A549 (cell line): ENCODE measurements at regions not wholly inside any gene's neighbourhood (a gene's known extent, or its start where the extent isn't known, plus 50 kb on each side); places are given as distances from the start of the nearest gene placed in this dataset.

Source experiments
- ATAC-seq, 2 experiments: fragments of 200-7000 bp in 1 of 2; fragments of >200 bp in 1 of 2; cut with Nextera tagmentation in 1 of 2; cut with Tn5 transposase in 1 of 2; 3 replicates each; pipeline versions ENCODE4 v1.8.0 to v1.9.1; 2018 to 2020; ENCODE audit warnings: mild to moderate bottlenecking in 1 of 2, moderate library complexity in 1 of 2
- CTCF ChIA-PET: fragments of 300-600 bp; sonication (Branson Sonifier 250); formaldehyde crosslinking; extraction: SDS; loops from one replicate; lab custom pipeline; 2021; ENCODE audit warnings: antibody characterized with exemption, inconsistent platforms; lab: Yijun Ruan, JAX
- POLR2A ChIA-PET: fragments of 350-600 bp; formaldehyde crosslinking; extraction: SDS; loops from one replicate; lab custom pipeline; 2021; ENCODE audit warnings: antibody characterized with exemption, inconsistent platforms; lab: Yijun Ruan, JAX
- DNase-seq, 2 experiments: peaks; one replicate each; pipeline versions ENCODE4 v3.0.0 to v3.0.0-alpha.2; 2011 to 2016; ENCODE audit warnings: low read depth in 1 of 2, low spot score in 1 of 2
- FAIRE-seq: peaks from 2 replicates; lab custom pipeline; 2011; peaks lifted over from hg19 to GRCh38; lab: Jason Lieb, UNC
- H3K27ac ChIP-seq, 2 experiments: fragments of >200 bp; sonication (Bioruptor Twin); formaldehyde crosslinking; 3 replicates each; pipeline ENCODE4 v1.5.1; 2016 to 2017
- H3K4me1 ChIP-seq: fragments of >200 bp; sonication (Bioruptor Twin); formaldehyde crosslinking; 3 replicates; pipeline ENCODE4 v1.6.1; 2016
- H3K4me2 ChIP-seq: fragments of >200 bp; sonication (Bioruptor Twin); formaldehyde crosslinking; 3 replicates; pipeline ENCODE4 v1.6.1; 2016
- H3K4me3 ChIP-seq: fragments of >200 bp; sonication (Bioruptor Twin); formaldehyde crosslinking; 3 replicates; pipeline ENCODE4 v1.5.1; 2016
- H3K9me3 ChIP-seq: fragments of >200 bp; sonication (Bioruptor Twin); formaldehyde crosslinking; 3 replicates; pipeline ENCODE4 v1.6.1; 2016
- ATOH8 ChIP-seq: fragments of 250-450 bp; sonication (Bioruptor Pico); IDR thresholded peaks from 2 replicates; pipeline ENCODE4 v1.5.0; 2020; ENCODE audit warnings: low read depth, mild to moderate bottlenecking, moderate library complexity
- CBX2 ChIP-seq: fragments of 200-600 bp; sonication (generic); IDR thresholded peaks from 2 replicates; pipeline ENCODE4 v1.6.1; 2016; ENCODE audit warnings: low read depth, mild to moderate bottlenecking, borderline replicate concordance
- CBX8 ChIP-seq: fragments of 200-600 bp; sonication (generic); IDR thresholded peaks from 2 replicates; pipeline ENCODE4 v1.6.1; 2016
- CHD2 ChIP-seq: fragments of 150-350 bp; IDR thresholded peaks from 2 replicates; pipeline ENCODE4 v1.6.1; 2014; ENCODE audit warnings: low read length; ENCODE audit not compliant: partially characterized antibody
- CHD4 ChIP-seq: fragments of 200-600 bp; sonication (generic); IDR thresholded peaks from 2 replicates; pipeline ENCODE4 v1.6.1; 2016; ENCODE audit warnings: antibody characterized with exemption, mild to moderate bottlenecking, borderline replicate concordance
- E2F6 ChIP-seq: IDR thresholded peaks from 2 replicates; pipeline ENCODE4 v1.6.1; 2012; ENCODE audit warnings: low read depth, borderline replicate concordance
- EHMT2 ChIP-seq: fragments of 200-600 bp; sonication (generic); IDR thresholded peaks from 2 replicates; pipeline ENCODE4 v1.6.1; 2016; ENCODE audit warnings: antibody characterized with exemption, low read depth, mild to moderate bottlenecking, moderate library complexity
- ELK1 ChIP-seq: fragments of 150-350 bp; IDR thresholded peaks from 2 replicates; pipeline ENCODE4 v1.6.1; 2014; ENCODE audit warnings: low read depth, mild to moderate bottlenecking, low read length
- EP300 ChIP-seq, 2 experiments: fragments of >200 bp; sonication (Bioruptor Twin); formaldehyde crosslinking; IDR thresholded peaks; 2 replicates in 1 of 2; 3 replicates in 1 of 2; pipeline ENCODE4 v1.6.1; 2016 to 2017
- ESRRA ChIP-seq: fragments of 150-350 bp; IDR thresholded peaks from 2 replicates; pipeline ENCODE4 v1.6.1; 2014; ENCODE audit warnings: mild to moderate bottlenecking, low read length, borderline replicate concordance
- FOSL2 ChIP-seq, 2 experiments: fragments of 450-650 bp in 1 of 2; fragments of >200 bp in 1 of 2; sonication (Bioruptor Twin) in 1 of 2; formaldehyde crosslinking; IDR thresholded peaks; 2 replicates each; pipeline versions ENCODE4 v1.5.0 to v1.6.1; 2016 to 2020; ENCODE audit warnings: mild to moderate bottlenecking in 1 of 2, moderate library complexity in 1 of 2
- GATA3 ChIP-seq: IDR thresholded peaks from 2 replicates; pipeline ENCODE4 v1.6.1; 2012; ENCODE audit warnings: borderline replicate concordance
- HOXB5 ChIP-seq: fragments of 250-450 bp; sonication (Bioruptor Pico); IDR thresholded peaks from 2 replicates; pipeline ENCODE4 v1.5.0; 2020; ENCODE audit warnings: mild to moderate bottlenecking, moderate library complexity
- JUN ChIP-seq, 2 experiments: fragments of >200 bp; sonication (Bioruptor Twin); formaldehyde crosslinking; IDR thresholded peaks; 2 replicates in 1 of 2; 3 replicates in 1 of 2; pipeline ENCODE4 v1.6.1; 2016 to 2017
- MAZ ChIP-seq: fragments of 150-350 bp; IDR thresholded peaks from 2 replicates; pipeline ENCODE4 v1.6.1; 2014; ENCODE audit warnings: antibody characterized with exemption, low read depth, low read length, borderline replicate concordance
- NFE2L2 ChIP-seq: fragments of 150-350 bp; conservative IDR thresholded peaks from 2 replicates; pipeline ENCODE4 v1.6.1; 2014; ENCODE audit warnings: low read length
- NR3C1 ChIP-seq: fragments of >200 bp; sonication (Bioruptor Twin); formaldehyde crosslinking; IDR thresholded peaks from 3 replicates; pipeline ENCODE4 v1.6.1; 2017
- POLR2A ChIP-seq: IDR thresholded peaks from 2 replicates; pipeline ENCODE4 v1.6.1; 2012; ENCODE audit warnings: mild to moderate bottlenecking, low read length
- RARB ChIP-seq: fragments of 250-450 bp; sonication (Bioruptor Pico); IDR thresholded peaks from 2 replicates; pipeline ENCODE4 v1.8.0; 2021; ENCODE audit warnings: mild to moderate bottlenecking, moderate library complexity
- RCOR1 ChIP-seq: fragments of 150-350 bp; IDR thresholded peaks from 2 replicates; pipeline ENCODE4 v1.6.1; 2014; ENCODE audit warnings: antibody characterized with exemption, low read length, low read depth
- REST ChIP-seq: fragments of 200-600 bp; sonication (generic); IDR thresholded peaks from 2 replicates; pipeline ENCODE4 v1.6.1; 2016; ENCODE audit warnings: antibody characterized with exemption, mild to moderate bottlenecking, moderate library complexity
- RFX5 ChIP-seq: fragments of 450-650 bp; IDR thresholded peaks from 2 replicates; pipeline ENCODE4 v1.7.1; 2014; ENCODE audit warnings: antibody characterized with exemption, mild to moderate bottlenecking, moderate library complexity
- TFCP2L1 ChIP-seq: fragments of 250-450 bp; sonication (Bioruptor Pico); IDR thresholded peaks from 2 replicates; pipeline ENCODE4 v1.5.0; 2021; ENCODE audit warnings: mild to moderate bottlenecking
- ZC3H11A ChIP-seq: fragments of 450-650 bp; IDR thresholded peaks from 2 replicates; pipeline ENCODE4 v1.6.1; 2014; ENCODE audit warnings: antibody characterized with exemption, mild to moderate bottlenecking
- WGBS: methylation state at CpG from one replicate; pipeline ENCODE4 v1.1.6; 2017; ENCODE audit errors: missing lambda C conversion rate; 5-methylcytosine and 5-hydroxymethylcytosine counted together
- TF ChIP-seq, protein P1 (sequence below): IDR thresholded peaks from 2 replicates; pipeline ENCODE4 v1.6.1; 2012
- TF ChIP-seq, protein P2 (sequence below): fragments of 450-650 bp; IDR thresholded peaks from 2 replicates; pipeline ENCODE4 v1.6.1; 2014; ENCODE audit warnings: antibody characterized with exemption

DNA sequence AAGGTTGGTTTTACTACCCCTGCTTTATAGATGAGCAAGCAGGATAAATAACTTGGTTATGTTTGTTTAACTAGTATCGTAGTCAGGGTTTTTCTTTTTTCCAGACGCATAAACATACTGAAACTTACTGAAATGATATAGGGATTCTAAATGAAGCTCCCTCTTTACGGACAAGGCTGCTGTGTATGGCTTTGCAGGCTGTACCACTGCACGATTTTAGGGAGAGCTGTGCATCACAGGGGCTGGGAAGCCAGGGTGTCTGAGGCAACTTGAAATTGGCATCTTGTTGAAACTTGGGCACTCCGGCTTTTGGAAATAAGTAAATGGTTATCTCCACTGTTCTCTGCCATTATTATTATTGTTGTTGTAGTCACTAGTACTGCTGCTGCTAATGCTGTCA, 218.1 kb upstream of the CDH8 start:
- Histone ChIP-seq H3K27ac (no peak overlapping the region), H3K4me1 (no peaks in the 10 kb centered on the region), H3K4me3 (no peak overlapping the region), H3K4me2 (no peak overlapping the region), H3K9me3 (no peaks in the 10 kb centered on the region)
- WGBS = 29% methylated on average over 5 of the region's 5 CpGs
- no peak for TF ChIP-seq EHMT2
- TF ChIP-seq ZC3H11A = no peak
- TF ChIP-seq MAZ = no peak
- TF ChIP-seq E2F6 = no peak
- TF ChIP-seq HOXB5 (CRISPR knock-in tag) = no peak
- no peak for TF ChIP-seq ESRRA
- no peak for TF ChIP-seq EP300 (IDR thresholded peaks at IDR 0.05)
- no peak for TF ChIP-seq CBX8
- no peak for TF ChIP-seq CBX2
- no peak for TF ChIP-seq RARB (CRISPR knock-in tag)
- TF ChIP-seq FOSL2 (IDR thresholded peaks at IDR 0.05) = no peak
- TF ChIP-seq FOSL2 (CRISPR knock-in tag; IDR thresholded peaks at IDR 0.05) = no peak
- TF ChIP-seq TFCP2L1 = no peak
- TF ChIP-seq RCOR1 = no peak
- TF ChIP-seq ELK1 = no peak
- TF ChIP-seq, protein P1, sequence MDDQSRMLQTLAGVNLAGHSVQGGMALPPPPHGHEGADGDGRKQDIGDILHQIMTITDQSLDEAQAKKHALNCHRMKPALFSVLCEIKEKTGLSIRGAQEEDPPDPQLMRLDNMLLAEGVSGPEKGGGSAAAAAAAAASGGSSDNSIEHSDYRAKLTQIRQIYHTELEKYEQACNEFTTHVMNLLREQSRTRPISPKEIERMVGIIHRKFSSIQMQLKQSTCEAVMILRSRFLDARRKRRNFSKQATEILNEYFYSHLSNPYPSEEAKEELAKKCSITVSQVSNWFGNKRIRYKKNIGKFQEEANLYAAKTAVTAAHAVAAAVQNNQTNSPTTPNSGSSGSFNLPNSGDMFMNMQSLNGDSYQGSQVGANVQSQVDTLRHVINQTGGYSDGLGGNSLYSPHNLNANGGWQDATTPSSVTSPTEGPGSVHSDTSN = no peak
- TF ChIP-seq POLR2A = no peak
- CTCF ChIA-PET = no interaction called here
- FAIRE-seq (no peak), ATAC-seq (no peak), DNase-seq (no peak)
- POLR2A ChIA-PET = no interaction called here

- ATAC-seq (no peak), FAIRE-seq (no peak), DNase-seq (no peak)
- no peaks in the 10 kb centered on the region for H3K9me3 ChIP-seq
- H3K4me1 ChIP-seq = no peaks in the 10 kb centered on the region
- no peak overlapping the region for H3K4me2 ChIP-seq
- WGBS = 52% methylated on average over 3 of the region's 3 CpGs
- no peak overlapping the region for H3K4me3 ChIP-seq
- CTCF ChIA-PET = no interaction called here
- H3K27ac ChIP-seq = no peak overlapping the region
- POLR2A ChIA-PET = no interaction called here
- TF ChIP-seq RFX5 = no peak
- no peak for TF ChIP-seq EP300 (IDR thresholded peaks at IDR 0.05)
- TF ChIP-seq MAZ = no peak
- TF ChIP-seq JUN (IDR thresholded peaks at IDR 0.05) = no peak
- TF ChIP-seq REST = no peak
- no peak for TF ChIP-seq GATA3
- TF ChIP-seq CHD4 = no peak
- no peak for TF ChIP-seq ELK1
- no peak for TF ChIP-seq CHD2
- TF ChIP-seq RCOR1 = no peak
- TF ChIP-seq, protein P2, sequence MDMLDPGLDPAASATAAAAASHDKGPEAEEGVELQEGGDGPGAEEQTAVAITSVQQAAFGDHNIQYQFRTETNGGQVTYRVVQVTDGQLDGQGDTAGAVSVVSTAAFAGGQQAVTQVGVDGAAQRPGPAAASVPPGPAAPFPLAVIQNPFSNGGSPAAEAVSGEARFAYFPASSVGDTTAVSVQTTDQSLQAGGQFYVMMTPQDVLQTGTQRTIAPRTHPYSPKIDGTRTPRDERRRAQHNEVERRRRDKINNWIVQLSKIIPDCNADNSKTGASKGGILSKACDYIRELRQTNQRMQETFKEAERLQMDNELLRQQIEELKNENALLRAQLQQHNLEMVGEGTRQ = no peak
- no peak for TF ChIP-seq NR3C1
- TF ChIP-seq ATOH8 (CRISPR knock-in tag) = no peak
- no peak for TF ChIP-seq NFE2L2
- TF ChIP-seq, all 56 proteins: peak for 0
These were observed 217.7 kb upstream of the CDH8 start for GRCh38 chr16:62253966-62254365.
